HG02943 (cell line): ENCODE measurements at regions not wholly inside any gene's neighbourhood (a gene's known extent, or its start where the extent isn't known, plus 50 kb on each side); places are given as distances from the start of the nearest gene placed in this dataset.

Experiments
- ATAC-seq: cut with Tn5 transposase; IDR thresholded peaks from one replicate; pipeline ENCODE4 v1.9.1; 2021; ENCODE audit warnings: mild to moderate bottlenecking, low read depth, moderate library complexity; ENCODE audit not compliant: unreplicated experiment

DNA sequence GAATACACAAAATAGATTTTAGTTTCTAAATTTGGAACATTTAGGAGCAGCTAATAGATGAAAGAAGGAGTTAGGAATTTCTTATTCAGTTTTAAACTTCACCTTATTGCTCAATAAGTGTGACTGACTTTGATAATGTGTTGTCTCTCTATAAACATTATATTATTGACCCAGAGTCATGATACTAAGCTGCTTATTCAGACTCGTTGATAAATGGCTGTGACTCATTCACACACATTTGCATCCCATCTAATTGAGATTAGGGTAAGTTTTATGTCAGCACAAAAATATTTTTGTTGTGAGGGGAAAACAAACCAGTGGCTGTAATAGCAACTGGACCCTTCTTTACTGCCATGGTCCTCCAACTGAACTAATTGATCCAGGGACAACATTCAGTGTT, 137.6 kb downstream of the GOLIM4 start:
- ATAC-seq: no peak

DNA sequence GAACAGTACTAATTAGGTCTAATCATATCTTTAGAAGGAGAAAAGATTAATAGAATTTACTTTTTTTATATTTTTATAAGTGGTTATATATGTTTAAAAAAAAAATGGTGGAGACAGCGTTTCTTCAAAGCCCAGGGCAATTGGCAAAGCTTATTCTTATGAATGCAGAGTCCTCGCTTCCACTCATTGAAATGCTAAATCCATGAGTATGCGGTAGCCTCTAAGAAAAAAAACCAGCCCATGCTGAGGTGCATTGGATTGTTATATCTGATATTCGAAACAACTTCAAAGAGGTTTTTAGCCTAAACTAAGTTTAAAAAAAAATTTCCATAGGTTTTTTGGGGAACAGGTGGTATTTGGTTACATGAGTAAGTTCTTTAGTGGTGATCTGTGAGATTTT, 142.8 kb downstream of the GOLIM4 start:
- no peak for ATAC-seq

DNA sequence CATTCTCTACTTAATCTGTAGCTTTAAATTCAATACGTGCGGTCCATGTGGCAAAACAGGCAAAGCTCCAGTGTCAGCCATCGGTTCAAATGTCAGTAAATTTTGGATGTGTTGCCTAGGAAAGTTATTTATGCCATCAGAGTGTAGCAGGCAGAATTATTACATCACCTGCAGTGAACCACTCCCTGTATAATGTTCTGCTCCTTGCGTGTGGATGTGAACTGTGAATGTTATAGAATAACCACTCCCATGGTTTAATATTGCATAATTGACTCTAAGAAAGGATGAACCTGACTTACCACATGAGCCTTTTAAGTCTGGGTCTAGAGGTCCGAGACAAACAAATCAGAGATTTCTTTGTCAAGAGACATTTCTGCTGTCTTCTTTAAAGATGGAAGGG, 145.5 kb downstream of the GOLIM4 start:
- no peak for ATAC-seq

- no peak for ATAC-seq
Observed at GRCh38 chr3:167941234-167941995, 154.3 kb downstream of the GOLIM4 start.

- ATAC-seq: no peak
Observed at GRCh38 chr3:167940241-167940640, 155.5 kb downstream of the GOLIM4 start.

DNA sequence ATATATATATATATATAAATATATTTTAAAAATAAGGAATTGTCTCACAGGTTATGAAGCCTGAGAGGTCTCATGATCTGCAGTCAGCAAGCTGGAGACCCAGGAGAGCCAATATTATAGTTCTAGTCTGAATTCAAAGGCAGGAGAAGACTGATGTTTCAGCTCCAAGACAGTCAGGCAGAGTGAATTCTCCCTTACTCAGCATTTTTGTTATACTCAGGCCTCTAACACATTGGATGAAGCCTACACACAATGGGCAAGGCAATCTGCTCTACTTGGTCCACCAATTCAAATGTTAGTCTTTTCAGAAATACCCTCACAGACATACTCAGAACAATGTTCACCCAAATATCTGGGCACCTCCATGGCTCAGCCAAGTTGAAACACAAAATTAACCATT, 157.2 kb downstream of the GOLIM4 start:
- no peak for ATAC-seq

DNA sequence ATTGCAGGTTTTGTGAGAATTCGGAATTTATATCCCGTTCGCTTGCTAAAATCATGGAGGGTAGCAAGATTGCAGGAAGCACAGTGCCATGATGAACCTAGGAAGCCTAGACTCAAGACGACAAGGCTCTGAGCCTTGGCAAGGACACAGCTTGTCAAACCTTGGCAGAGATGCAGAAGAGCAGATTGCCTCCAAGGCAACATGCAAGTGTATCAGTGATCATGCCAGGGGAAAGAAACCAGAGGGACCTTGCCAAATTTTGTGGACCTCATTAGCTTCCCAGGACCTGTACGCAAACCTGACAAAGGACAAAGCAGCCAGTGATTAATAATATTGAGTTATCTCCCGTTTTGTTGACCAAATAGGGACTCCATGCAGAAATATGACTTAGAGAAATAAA, 159.7 kb downstream of the GOLIM4 start:
- no peak for ATAC-seq

DNA sequence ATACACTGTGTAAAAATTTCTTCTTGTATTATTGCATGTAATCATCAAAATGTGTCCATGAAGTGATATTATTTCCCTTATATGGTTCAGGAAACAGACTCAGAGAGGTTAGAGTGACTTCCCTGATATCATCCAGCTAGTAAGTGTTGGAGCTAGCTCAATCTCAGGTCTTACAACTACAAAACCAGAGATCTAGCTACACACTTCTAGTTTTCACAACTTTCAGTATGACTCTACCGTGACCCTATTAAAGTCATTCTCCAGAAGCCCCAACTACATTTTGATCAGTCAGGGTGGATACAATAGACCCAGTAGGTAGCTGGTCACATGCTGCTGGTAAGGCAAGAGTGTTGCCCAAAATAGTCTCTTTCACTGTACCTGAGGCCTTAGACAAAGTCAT, 165.3 kb downstream of the GOLIM4 start:
- no peak for ATAC-seq

- ATAC-seq: no peak
Observed at GRCh38 chr3:167929968-167930367, 165.8 kb downstream of the GOLIM4 start.

DNA sequence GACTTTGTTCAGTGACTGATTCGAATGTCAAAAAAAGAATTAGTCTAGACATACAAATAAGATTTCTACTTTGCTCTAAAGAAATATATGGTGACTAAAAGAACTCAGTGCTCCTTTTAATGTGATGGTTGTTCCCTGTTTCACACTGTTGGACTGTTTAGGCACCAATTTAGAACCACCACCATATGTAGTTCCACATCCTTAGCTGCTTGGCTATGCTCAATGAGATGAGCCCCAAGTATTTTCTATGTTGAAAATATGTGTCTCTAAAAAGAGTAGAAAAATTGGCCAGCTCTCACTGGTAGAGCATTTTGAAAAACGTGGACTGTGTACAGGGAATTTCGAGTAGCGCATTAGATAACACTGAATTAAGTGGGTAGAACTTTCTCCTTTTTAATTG, 167.3 kb downstream of the GOLIM4 start:
- ATAC-seq: no peak

DNA sequence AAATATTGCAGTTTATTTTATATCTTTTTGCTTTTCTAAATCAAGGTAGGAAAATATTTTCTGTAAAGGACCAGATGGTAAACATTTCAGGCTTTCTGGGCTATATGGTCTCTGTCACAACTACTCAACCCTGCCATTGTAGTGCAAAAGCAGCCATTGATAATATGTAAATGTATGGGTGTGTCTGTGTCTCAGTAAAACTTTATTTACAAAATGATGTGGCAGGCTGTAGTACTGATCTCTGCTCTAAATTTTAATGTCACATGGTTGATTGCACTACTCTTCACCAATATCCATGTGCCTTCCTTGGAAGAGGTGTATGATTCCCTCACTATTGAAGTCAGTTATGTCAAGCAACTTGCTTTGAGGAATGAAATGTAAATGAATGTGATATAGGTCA, 175.0 kb downstream of the GOLIM4 start:
- no peak for ATAC-seq

DNA sequence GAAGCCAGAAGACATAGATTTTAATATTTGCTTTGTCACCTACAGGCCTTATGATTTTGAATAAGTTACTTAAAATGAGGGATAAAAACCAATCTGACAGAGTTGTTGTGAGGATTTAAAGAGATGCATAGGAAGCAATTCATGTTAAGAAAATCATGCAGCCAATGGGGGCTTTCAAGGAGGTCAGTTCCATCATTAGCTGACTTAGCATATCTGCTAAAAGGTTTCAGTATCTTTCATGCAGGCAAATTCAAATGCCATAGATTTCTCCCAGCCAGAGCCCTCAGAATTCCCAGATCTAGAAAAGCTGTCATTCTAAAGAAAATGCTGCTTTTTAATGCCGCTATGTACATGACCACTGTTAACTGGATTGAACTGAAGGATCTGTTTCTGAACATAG, 176.1 kb downstream of the GOLIM4 start:
- ATAC-seq: no peak

- no peak for ATAC-seq
Observed at GRCh38 chr3:167918686-167919085, 177.0 kb downstream of the GOLIM4 start.

DNA sequence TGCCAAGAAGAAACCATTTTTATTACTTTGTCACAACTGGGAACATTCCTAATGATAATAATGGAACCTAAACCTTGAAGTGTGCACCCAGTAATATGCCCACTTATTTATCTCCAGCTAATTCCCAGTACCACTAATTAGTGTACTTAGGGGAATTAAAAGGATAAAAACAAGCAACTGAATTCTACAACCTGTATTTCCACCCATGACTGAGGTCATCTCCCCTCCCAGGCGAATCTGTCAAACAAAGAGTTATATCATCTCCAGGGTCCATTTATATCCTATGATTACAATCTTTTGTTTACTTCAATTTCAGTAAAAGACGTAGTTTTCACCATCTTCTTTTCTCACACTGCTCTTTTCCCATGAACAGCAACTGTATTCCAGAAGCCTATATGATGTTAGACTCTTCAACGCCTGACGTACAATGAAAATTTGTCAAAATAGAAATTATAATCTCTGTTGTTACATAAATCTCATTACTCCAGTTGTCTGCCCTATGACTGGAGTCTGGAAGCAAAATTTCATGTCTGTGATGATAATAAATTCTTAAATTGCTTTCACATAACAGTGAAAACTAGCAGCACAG, 177.6 kb downstream of the GOLIM4 start:
- ATAC-seq: no peak

DNA sequence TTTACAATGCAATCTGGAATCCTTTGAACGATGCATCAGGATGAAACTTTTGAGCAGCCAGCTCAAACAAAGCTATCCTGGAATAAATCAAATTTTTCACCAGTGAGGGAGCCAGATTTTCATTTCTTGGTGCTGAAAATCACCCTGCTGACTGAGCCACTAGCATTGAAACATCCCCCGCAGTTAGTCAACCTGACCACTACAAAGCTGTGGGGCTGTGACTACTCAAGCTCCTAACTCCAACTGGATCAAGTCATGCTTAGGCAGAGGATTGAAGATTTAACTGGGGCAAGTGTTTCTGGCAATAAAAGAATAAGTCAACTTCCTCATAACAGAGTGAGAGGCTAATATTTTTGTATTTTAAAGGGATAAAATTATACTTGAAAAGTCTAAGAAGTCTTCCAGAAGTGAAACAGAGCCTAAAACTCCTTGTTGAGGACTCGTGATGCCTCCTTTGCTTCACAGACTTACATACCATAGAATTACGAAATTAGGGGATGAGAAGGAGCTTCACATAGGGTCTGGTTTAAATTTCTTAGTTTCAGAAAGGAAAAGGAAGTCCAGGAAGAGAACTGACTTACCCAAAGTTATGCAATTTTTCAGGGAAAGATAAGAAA, 177.8 kb downstream of the SERPINI1 start:
- ATAC-seq: no peak

- no peak for ATAC-seq
Observed at GRCh38 chr3:167909952-167910351, 174.4 kb downstream of the SERPINI1 start.

DNA sequence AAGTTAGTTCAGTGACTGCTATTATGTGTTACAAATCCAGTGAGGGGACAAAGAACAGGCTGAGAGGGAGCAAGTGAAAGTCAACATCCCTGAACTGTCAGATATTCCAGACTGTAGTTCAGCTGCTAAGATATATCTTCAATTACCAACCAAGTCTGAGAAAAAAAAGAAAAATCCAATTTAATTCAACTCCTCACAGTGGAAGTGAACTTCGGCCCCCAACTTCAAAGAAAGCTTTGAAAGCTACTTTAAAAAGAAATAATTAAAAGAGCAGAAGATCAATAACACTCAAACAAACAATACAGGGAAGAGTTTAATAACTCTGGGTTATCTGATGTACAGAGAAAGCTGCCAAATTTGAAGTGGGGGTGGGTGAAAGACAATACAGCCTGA, 174.0 kb downstream of the SERPINI1 start:
- ATAC-seq: no peak

DNA sequence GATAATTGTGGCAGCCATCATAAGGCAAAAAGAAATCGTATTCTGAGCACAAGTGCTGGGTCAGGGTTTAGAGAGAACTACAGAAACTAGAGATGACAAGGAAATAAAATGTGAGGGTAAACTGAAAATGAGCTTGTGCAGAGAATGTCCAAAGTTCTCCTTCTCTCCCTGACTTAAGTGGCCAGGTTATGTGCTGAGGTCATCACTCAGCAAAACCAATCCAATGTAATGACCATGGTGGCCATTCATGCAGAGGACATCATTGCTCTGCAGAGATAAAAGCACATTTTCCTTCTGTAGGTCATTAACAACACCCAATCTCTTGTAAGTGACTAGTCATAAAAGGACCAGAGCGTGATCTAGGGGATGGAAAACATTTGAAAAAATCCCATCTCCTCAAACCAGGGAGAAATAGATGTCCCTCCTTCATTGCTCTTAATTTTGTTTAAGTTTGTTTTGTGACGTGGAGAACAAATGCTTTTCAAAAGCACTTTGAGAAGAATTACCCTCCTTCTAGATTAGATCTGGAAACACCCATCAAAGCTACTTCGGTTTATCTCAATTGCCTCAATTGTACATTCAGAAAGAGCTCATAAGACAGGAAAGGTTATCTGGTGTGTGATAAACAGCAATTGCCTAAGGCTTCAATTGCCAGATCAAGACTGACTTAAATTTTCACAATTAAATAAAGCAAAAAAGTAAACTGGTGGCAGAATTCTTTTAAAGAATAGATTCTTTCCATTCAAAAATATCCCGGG, 173.4 kb downstream of the SERPINI1 start:
- no peak for ATAC-seq

DNA sequence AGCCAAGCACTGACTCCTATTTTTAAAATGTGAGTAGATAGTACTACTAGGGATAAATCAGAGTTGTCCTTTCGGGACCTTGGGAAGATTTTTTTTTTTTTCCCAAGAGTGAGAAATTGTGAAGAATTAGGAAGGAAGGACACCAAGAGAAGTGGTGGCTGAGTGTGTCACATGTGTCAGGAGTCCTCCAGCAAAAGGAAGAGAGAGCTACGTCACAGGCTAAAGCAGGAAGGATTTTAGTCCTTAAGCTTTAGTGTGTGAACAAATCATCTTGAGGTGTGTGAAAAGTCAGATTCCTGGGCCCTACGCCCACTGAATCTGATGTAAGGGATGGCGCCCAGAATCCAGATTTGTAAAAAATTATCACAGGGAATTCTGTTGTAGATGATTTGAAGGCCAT, 172.7 kb downstream of the SERPINI1 start:
- no peak for ATAC-seq

- no peak for ATAC-seq
Observed at GRCh38 chr3:167901138-167901537, 165.6 kb downstream of the SERPINI1 start.

DNA sequence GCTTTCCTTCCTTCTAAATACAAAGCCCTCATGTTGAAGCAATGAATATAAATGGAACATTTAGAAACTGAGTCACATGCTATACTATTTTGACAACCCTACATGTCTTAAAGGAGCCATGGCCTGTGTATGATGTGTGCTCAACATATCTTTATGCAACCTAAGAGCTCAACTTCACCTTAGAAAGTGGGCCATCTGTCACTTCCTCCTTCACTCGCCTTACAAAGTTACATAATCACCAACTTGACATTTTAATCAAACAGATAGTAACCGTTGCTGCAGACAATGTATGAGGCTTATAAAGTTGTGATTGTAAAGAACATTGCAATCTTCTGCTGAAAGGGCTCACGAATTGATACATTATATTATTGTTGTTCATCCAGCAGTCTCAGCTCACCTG, 163.6 kb downstream of the SERPINI1 start:
- ATAC-seq: no peak
